Tongue (tissue), 1 donor: ENCODE measurements at regions not wholly inside any gene's neighbourhood (a gene's known extent, or its start where the extent isn't known, plus 50 kb on each side); places are given as distances from the start of the nearest gene placed in this dataset.

ENCODE experiments used
- DNase-seq: peaks from one replicate; pipeline ENCODE4 v3.0.0-alpha.2; 2015

- DNase-seq = no peak
These were observed 569.6 kb upstream of the CXADR start for GRCh38 chr21:16943231-16943630.

- no peak for DNase-seq
These were observed 567.3 kb upstream of the CXADR start for GRCh38 chr21:16945580-16945979.

- peak; percentile 11 for DNase-seq
These were observed 556.0 kb upstream of the CXADR start for GRCh38 chr21:16956824-16957223.

- DNase-seq = no peak
These were observed 547.4 kb upstream of the CXADR start for GRCh38 chr21:16965424-16965823.

- no peak for DNase-seq
These were observed 544.4 kb upstream of the CXADR start for GRCh38 chr21:16968436-16968835.

- no peak for DNase-seq
These were observed 543.2 kb upstream of the CXADR start for GRCh38 chr21:16969636-16970035.

GRCh38 chr21:16974060-16974459, 538.8 kb upstream of the CXADR start:
- no peak for DNase-seq

GRCh38 chr21:16976193-16976592, 536.6 kb upstream of the CXADR start:
- DNase-seq = no peak

GRCh38 chr21:16978309-16978895, 534.4 kb upstream of the CXADR start:
- DNase-seq = no peak

- DNase-seq = no peak
These were observed 533.3 kb upstream of the CXADR start for GRCh38 chr21:16979574-16979973.

GRCh38 chr21:16983420-16983819, 529.4 kb upstream of the CXADR start:
- DNase-seq = no peak

GRCh38 chr21:16992448-16992847, 520.4 kb upstream of the CXADR start:
- DNase-seq = no peak

GRCh38 chr21:16993416-16994038, 519.3 kb upstream of the CXADR start:
- no peak for DNase-seq

GRCh38 chr21:17002594-17003257, 510.1 kb upstream of the CXADR start:
- peak; percentile 30 for DNase-seq

GRCh38 chr21:17003258-17003615, 509.6 kb upstream of the CXADR start:
- peak; percentile 12 for DNase-seq

GRCh38 chr21:17003763-17004373, 509.0 kb upstream of the CXADR start:
- DNase-seq = peak; percentile 66

- DNase-seq = no peak
These were observed 480.6 kb upstream of the CXADR start for GRCh38 chr21:17032141-17032655.

- DNase-seq = no peak
These were observed 468.1 kb upstream of the CXADR start for GRCh38 chr21:17044696-17045095.

- DNase-seq = peak; percentile 40
These were observed 467.5 kb upstream of the CXADR start for GRCh38 chr21:17045214-17045853.

- DNase-seq = no peak
These were observed 463.9 kb upstream of the CXADR start for GRCh38 chr21:17048974-17049373.

GRCh38 chr21:17050156-17050555, 462.7 kb upstream of the CXADR start:
- no peak for DNase-seq

- no peak for DNase-seq
These were observed 462.2 kb upstream of the CXADR start for GRCh38 chr21:17050646-17051045.

- DNase-seq = no peak
These were observed 461.8 kb upstream of the CXADR start for GRCh38 chr21:17051054-17051453.
